ENCODE measurements at regions not wholly inside any gene's neighbourhood (a gene's known extent, or its start where the extent isn't known, plus 50 kb on each side); places are given as distances from the start of the nearest gene placed in this dataset.

GRCh38 chr2:37852585-37853014, 72.5 kb upstream of the RMDN2 start:
- DNase-seq (ENCODE audit: extremely low read depth in 1 of 11, low read depth in 9 of 11, low spot score in 4 of 11): no peak

DNA sequence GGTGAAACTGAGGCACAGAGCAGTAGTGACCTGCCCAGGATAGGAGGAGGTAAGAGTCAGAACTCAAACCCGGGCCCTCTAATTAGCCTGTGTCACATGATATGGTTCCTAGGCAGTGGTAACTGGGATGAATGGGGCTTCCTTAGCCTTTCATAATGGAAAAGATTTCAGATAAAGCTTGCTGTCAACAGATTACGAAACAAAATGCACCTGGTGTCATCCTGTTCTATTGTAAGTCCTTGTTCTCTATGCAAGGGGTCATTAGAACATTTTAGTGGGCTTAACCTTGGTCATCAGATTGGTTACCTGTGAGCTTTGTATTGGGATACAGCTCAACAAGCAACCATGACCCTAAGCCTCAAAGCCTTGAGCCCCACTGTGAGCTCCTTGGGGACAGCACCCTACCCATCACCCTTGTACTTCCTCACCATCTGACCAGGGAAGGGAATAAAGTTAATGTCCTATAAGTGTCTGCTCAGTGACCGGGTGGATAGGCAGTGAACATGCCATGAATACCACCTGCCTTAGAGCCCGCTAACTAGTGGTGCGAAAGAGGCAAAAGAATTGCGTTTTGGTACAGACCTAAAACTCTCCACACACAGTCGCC, 70.3 kb upstream of the RMDN2 start:
- no peak for DNase-seq (ENCODE audit: extremely low read depth in 1 of 11, low read depth in 9 of 11, low spot score in 4 of 11)

DNA sequence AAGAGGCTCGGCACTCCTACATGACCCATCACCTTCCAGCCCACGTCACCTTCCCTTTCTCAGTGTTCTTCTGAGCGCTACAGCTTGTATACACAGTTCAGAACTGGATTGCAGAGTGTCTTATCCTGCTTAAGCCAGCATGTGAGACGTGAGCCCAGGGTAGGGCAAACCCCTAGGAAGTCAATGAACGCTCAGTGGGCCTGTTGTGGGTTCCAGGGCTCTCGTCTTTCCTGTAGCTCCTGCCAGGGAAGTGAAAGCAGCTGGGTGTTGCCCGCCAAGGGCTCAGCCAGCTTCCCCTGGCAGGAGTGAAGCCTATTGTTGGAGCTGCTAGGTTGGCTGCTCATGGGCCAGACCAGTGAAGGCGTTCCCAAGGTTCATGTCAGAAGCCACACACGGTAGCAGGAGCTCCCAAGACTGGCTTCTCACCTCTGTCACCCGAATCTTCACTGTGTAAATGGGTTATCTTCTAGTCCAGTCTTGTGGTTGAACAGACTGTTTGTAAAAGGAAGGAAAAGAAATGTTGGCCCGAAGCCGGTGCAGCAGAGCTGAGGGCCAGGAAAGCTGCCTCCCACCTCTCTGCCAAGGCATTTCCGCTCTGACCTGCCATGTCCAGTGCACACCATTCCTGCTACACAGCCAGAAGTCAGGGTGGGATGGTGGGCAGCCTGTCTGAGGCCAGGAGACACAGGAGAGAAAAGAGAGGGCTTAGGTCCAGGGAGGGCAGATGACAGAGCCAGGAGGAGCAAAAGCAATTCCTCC, 69.6 kb upstream of the RMDN2 start:
- DNase-seq (ENCODE audit: extremely low read depth in 1 of 11, low read depth in 9 of 11, low spot score in 4 of 11): no peak

DNA sequence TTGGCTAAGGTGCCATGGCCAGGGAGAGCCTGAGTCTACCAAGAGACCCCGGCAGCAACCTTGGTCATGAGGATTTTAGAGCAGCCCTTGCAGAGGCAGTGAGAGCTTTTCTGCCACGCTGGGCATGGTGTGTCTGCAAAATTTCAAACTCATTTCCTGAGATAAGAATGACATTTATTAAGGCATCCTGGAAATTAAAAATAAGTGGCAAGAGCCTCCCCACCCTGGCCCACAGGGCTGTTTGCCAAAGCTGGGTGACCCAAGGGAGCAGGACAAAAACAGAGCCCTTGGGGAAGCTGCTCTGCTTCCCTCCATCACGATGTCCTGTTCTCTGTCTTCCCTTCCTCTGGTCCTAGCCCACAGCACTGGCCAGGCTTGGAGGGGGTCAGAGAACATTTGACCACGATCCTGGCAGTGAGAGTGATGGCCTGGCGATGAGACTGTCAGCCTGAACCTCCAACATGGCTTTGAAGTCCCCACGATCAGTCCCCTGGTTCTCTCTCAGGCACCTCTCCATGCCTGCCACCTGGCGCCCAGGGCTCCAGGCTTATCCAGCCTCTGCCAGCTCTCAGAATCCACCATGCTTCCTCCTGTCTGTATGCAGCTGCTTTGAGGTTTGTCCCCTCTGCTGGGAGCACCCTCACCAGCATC, 68.9 kb upstream of the RMDN2 start:
- DNase-seq (ENCODE audit: extremely low read depth in 1 of 11, low read depth in 9 of 11, low spot score in 4 of 11): no peak

- DNase-seq (ENCODE audit: extremely low read depth in 1 of 11, low read depth in 9 of 11, low spot score in 4 of 11): no peak
These were observed 67.3 kb upstream of the RMDN2 start for GRCh38 chr2:37857575-37858399.

DNA sequence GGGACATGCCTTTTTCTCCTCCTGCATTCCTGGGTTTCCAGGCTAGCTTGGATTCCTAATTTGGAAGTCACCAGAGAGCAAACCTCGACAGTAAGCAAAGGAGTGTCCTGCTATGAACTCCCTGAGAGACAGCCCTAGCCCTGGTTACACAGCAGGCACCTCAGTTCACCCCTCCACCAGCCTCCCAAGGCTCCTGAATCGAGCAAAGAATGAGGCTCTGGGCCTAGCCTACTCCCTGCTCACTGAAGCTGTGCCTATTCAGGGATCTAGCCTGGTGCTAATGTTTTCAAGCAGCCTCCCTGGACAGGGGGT, 66.7 kb upstream of the RMDN2 start:
- DNase-seq (ENCODE audit: extremely low read depth in 1 of 11, low read depth in 9 of 11, low spot score in 4 of 11): no peak

DNA sequence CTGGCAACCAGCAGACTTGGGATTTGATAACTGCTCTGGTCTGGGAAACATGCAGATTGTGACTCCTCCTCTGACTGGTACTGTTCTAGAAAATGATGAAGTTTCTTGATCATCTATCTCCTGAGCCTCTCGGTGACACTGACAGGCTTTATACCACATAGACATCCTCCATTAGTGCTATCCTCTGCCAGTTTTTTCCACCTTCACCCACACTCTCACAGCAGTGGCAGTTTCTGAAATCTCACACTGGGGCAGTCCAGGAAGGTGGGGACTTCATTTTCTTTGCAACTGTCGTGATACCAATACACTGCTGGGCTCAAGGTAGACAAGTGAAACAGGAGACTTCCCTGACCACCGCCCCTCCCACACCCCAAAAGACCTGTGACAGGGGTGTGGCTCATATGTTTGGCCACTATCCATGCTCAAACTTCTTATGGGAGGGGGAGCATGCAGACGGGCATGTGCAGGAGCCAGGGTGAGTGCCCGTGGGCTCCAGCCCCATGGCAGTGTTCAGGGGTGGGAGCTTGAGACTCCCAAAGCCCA, 66.3 kb upstream of the RMDN2 start:
- no peak for DNase-seq (ENCODE audit: extremely low read depth in 1 of 11, low read depth in 9 of 11, low spot score in 4 of 11)

GRCh38 chr2:37862620-37863019, 62.5 kb upstream of the RMDN2 start:
- DNase-seq (ENCODE audit: extremely low read depth in 1 of 11, low read depth in 9 of 11, low spot score in 4 of 11): no peak

DNA sequence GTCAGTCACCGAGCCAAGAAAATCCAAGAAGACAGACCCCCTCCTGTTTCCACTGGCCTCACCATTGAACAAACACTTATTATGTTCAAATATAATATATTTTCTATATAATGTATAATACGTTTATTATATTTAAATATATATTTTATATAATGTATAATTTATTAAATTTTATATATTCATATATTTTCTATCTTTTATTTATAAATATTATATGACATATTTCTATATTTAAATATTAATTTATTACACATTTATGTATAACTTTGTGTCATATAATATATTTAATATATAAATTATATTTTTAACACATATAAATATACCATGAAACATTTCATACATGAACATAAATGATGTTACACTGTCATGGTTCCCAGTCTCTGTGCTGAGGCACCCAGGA, 60.9 kb upstream of the RMDN2 start:
- DNase-seq (ENCODE audit: extremely low read depth in 1 of 11, low read depth in 9 of 11, low spot score in 4 of 11): no peak

DNA sequence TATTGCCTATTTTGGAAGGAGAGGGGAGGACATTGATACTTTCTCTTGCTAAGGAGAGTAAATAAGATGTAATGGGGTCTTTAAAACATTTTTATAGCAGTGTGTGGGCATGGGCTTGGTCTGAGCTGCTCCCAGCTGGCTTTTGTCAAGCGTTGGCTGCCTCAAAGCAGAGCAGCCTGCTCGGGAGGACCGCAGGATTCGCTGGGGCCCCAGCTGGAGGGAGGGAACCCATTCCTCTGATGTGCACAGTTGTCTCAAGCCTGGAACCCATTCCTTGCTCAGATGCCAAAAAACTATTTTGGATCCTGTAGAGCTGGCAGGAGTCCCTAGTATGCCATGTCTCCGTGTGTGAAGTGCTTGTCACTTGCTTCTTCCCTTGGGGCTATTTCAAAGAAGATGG, 59.4 kb upstream of the RMDN2 start:
- DNase-seq (ENCODE audit: extremely low read depth in 1 of 11, low read depth in 9 of 11, low spot score in 4 of 11): peak in 2 of 11 donors; percentile 35 to 47

DNA sequence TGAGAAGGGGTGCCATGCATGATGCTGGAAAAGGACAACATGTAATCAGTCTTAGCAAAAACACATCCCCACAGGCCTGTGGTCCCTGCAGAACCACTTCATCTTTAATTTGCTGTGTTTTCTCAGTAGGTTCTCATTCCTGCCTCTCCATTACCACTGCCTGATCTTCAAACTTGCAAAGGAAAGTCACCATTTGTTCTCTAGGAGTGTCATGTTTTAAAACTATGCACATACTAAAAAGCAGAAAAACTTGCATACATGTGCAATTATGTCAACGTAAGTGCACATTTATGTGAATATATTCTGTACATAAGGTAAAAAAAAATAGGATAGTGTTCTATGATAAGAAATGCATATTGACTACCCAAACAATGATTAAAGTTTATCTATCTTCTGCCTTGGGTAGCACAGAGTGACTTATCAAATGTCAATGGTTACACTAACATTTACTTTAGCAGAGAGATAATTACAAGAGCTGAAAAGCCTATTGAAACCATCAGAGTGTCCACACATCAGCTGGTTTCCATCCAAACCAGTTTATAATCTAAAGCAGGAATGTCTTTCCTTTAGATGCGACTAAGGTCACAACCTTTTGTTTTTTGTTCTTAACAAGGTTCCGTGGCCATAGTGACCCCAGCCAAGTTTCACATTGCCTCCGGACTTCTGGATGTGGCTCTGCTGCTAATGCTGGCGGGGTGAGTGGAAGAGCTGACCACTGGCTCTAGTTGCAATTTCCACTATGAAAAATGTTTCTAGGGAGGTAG, 58.7 kb upstream of the RMDN2 start:
- DNase-seq (ENCODE audit: extremely low read depth in 1 of 11, low read depth in 9 of 11, low spot score in 4 of 11): no peak

GRCh38 chr2:37867166-37867565, 57.9 kb upstream of the RMDN2 start:
- no peak for DNase-seq (ENCODE audit: extremely low read depth in 1 of 11, low read depth in 9 of 11, low spot score in 4 of 11)

DNA sequence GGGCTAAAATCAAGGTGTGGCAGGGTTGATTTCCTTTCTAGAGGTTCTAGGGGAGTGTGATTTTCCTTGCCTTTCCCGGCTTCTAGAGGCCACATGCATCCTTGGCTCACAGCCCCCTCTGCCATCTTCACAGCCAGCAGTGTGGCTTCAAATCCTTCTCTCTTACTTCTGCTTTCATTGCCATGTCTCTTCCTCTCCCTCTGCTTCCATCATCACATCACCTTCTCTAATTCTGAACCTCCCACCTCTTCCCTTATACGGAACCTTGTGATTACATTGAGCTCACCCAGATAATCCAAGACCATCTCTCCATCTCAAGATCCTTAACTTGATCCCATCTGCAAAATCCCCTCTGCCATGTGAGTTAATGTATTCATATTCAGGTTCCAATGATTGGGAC, 56.2 kb upstream of the RMDN2 start:
- DNase-seq (ENCODE audit: extremely low read depth in 1 of 11, low read depth in 9 of 11, low spot score in 4 of 11): no peak

DNA sequence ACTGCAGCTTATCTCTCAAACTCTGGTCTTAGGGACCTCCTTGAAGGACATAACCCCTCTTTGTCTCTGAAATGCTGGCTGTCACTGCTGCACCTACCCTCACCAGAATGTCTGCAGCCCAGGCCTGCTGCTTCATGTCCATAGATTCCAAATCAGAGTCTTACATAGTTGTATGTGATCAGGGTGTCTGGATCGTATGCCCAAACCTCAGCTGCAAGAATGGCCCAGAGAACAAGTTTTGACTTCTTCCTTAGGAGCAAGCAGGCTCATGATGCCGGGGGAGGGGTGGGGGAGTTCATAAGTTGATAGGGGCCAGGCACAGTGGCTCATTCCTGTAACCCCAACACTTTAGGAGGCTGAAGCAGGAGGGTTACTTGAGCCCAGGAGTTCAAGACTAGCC, 55.8 kb upstream of the RMDN2 start:
- no peak for DNase-seq (ENCODE audit: extremely low read depth in 1 of 11, low read depth in 9 of 11, low spot score in 4 of 11)

GRCh38 chr2:37869771-37870170, 55.3 kb upstream of the RMDN2 start:
- DNase-seq (ENCODE audit: extremely low read depth in 1 of 11, low read depth in 9 of 11, low spot score in 4 of 11): no peak

DNA sequence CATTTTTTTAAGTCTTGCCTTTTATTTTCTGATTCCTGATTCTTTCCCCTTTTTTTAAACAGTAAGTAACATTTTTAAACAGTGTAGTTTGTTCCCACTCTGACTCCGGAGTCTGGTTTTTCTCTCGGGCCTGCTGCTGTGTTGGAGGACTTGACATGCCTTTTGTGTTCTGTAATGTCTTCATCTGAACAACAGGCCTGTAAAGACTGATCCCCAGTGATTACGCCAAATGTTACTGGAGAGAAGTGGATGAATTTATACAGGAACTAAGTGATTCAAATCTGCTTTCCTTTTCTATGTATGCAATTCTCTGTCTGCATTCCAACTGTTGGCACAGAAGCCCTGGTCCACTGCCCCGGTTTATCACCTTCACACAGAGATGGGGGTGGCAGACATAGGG, 54.3 kb upstream of the RMDN2 start:
- DNase-seq (ENCODE audit: extremely low read depth in 1 of 11, low read depth in 9 of 11, low spot score in 4 of 11): no peak

- no peak for DNase-seq (ENCODE audit: extremely low read depth in 1 of 11, low read depth in 9 of 11, low spot score in 4 of 11)
These were observed 53.5 kb upstream of the RMDN2 start for GRCh38 chr2:37871456-37872191.

DNA sequence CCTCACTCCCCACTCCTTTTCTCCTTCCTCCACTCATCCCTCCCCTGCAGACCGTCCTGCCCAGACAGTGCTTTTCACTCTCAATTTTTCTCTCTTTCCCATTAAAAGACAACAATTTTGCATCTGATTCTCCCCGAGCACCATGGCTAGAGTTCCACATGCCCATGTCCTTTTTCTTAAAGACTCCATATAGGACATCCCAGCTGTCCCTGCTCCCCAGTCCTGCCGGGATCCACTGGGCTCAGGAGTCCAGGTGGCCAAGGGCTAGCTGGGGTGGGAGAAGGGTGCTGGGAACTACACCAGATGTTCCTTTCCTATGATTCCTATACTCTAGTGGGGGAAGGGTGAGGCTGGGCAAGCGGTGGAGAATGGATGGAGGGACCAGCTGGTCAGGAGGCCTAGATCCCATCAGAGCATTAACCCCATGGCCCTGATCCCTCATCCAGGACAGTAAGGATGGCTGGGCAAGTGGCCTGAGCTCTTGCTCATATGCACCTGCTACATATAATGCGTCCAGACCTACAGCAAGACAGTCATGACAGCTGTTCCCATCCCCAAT, 52.8 kb upstream of the RMDN2 start:
- DNase-seq (ENCODE audit: extremely low read depth in 1 of 11, low read depth in 9 of 11, low spot score in 4 of 11): no peak

Measured in renal cortex interstitium (tissue), 11 donors.